ENCODE measurements at regions not wholly inside any gene's neighbourhood (a gene's known extent, or its start where the extent isn't known, plus 50 kb on each side); places are given as distances from the start of the nearest gene placed in this dataset.

DNA sequence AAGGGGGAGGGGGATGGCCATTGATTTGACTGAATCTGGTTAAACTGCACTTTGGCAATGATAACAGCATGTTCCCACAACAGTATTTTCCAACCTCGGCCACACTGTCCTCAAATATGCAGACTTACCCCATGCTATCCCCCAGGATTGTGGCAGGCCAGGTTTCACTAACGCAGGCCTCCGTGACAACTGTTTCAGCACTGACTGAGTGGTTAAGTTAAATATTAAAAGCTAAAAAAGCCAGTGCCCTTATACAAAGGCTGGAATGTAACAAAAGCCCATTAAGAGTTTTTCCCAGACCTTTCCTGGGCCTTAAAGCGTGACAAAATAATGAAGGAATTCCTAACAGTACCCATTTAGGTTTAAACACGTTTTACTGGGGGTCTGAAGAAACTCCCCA is 202.9 kb downstream of the USP25 start:
- no peak overlapping the region for H3K27ac ChIP-seq
- TF ChIP-seq, protein P1, sequence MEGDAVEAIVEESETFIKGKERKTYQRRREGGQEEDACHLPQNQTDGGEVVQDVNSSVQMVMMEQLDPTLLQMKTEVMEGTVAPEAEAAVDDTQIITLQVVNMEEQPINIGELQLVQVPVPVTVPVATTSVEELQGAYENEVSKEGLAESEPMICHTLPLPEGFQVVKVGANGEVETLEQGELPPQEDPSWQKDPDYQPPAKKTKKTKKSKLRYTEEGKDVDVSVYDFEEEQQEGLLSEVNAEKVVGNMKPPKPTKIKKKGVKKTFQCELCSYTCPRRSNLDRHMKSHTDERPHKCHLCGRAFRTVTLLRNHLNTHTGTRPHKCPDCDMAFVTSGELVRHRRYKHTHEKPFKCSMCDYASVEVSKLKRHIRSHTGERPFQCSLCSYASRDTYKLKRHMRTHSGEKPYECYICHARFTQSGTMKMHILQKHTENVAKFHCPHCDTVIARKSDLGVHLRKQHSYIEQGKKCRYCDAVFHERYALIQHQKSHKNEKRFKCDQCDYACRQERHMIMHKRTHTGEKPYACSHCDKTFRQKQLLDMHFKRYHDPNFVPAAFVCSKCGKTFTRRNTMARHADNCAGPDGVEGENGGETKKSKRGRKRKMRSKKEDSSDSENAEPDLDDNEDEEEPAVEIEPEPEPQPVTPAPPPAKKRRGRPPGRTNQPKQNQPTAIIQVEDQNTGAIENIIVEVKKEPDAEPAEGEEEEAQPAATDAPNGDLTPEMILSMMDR (conservative IDR thresholded peaks at IDR 0.05): no peak
- no peak for TF ChIP-seq ZFX (IDR thresholded peaks at IDR 0.05)

DNA sequence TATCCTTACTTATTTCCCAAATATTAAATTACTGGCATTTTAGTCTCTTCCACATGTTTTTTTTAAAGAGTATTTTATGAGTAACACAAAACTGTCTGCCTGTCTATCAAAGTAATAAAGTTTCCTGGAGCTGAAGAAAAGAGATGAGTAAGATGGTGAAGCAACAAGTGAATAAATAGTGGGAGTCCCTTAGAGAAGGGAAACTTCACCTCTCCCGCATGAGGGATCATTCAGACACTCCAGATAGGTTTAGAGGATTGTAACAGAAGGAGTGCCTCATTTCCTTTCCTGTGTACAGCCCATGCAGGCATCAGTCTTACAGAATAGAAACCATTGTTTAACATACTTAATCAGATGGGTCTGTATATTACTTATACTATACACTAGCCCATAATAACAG is 205.7 kb downstream of the USP25 start:
- TF ChIP-seq, protein P1 (conservative IDR thresholded peaks at IDR 0.05): no peak
- TF ChIP-seq ZFX (IDR thresholded peaks at IDR 0.05): no peak
- H3K27ac ChIP-seq: no peak overlapping the region

DNA sequence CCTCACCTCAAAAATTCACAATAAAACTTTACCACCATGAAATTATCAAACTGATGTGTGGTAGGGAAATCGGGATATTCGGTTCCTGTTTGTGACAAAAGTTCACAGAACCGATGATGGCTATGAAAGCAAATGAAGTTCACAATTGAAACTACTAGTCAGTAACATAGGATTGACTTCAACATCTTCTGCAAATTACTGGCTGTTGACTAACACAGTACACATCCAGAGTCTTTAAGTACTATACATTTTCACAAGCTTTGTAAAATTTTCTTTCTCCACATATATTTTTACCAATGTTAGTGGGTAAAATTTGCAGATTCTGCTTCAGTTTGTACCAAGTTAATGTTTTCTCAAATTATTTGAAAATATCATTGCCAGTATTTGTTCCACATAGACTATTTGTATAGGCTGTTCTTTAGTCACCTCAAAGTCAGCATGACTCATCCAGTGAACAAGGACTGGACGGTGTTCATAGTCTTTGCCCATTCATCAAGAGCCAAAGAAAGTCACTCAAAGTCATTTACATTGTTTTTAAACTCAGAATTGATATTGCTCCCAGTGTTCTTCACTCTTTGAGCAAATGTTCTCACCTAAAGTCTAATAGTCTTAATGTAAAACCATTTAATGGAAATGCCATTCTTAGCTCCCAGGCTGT is 213.4 kb downstream of the USP25 start:
- no peak overlapping the region for H3K27ac ChIP-seq
- TF ChIP-seq, protein P1 (conservative IDR thresholded peaks at IDR 0.05): no peak
- TF ChIP-seq ZFX (IDR thresholded peaks at IDR 0.05): no peak

DNA sequence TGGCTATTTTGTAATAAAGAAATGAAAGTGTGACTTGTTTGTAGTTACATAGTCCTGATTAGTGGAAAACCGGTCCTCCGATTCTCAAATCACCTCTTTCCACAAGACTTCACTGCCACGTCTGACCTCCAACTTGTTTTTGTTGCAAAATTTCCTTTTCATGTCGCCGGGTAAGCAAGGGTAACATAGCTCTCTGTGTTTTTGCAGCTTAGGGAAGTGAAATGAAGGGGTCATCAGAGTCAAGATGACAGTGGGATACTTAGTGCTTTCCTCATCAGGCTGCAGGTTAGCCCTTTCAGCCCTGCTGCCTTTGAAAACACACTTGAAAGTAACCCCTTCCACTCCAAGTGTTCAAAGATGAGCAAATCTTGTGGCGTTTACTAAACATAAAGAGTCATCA is 217.9 kb downstream of the USP25 start:
- H3K27ac ChIP-seq: no peak overlapping the region
- TF ChIP-seq ZFX (IDR thresholded peaks at IDR 0.05): no peak
- TF ChIP-seq, protein P1 (conservative IDR thresholded peaks at IDR 0.05): no peak

DNA sequence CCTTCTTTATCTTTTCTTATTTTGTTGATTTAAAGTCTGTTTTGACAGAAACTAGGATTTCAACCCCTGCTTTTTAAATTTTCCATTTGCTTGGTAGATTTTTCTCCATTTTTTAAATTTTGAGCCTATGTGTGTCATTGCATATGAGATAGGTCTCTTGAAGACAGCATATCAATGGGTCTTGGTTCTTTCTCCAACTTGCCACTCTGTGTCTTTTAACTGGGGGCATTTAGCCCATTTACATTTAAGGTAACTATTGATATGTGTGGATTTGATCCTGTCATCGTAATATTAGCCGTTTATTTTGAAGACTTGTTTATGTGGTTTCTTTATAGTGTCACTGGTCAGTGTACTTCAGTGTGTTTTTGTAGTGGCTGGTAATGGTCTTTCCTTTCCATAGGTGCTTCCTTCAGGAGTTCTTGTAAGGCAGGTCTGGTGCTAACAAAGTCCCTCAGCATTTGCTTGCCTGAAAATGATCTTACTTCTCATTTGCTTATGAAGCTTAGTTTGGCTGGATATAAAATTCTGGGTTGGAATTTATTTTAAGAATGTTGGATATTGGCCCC is 223.9 kb downstream of the USP25 start:
- TF ChIP-seq, protein P1 (conservative IDR thresholded peaks at IDR 0.05): no peak
- no peak for TF ChIP-seq ZFX (IDR thresholded peaks at IDR 0.05)
- H3K27ac ChIP-seq: no peak overlapping the region

DNA sequence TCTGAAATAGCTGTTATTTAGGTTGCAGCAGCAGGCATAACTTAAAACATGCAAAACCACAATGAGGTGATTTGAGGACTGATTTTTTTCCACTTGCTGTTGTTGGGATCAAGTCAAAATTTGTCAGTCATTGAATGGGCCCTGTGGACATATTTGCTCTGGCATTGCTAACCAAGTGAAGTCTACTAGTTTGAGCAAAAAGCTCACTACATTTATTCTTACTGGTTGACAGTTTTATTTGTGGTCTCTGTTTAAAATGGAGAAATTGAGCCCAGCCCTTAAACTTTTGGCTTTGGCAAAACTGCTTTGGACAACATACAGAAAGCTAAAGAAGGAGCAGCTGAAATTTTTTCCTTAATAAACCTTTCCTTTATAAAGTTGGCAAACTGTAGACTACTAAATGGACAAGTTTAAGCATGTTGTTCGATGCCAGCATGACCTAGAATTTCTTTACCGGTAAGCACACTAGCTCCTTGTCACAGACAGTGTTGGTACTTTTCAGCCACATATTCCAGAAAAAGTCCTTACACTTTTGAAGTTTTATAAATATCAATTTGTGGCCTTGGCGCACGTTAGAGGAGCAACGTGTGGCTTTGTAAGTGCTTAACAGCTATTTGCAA is 234.6 kb downstream of the USP25 start:
- TF ChIP-seq, protein P1 (conservative IDR thresholded peaks at IDR 0.05): no peak
- TF ChIP-seq ZFX (IDR thresholded peaks at IDR 0.05): no peak
- H3K27ac ChIP-seq: no peak overlapping the region

DNA sequence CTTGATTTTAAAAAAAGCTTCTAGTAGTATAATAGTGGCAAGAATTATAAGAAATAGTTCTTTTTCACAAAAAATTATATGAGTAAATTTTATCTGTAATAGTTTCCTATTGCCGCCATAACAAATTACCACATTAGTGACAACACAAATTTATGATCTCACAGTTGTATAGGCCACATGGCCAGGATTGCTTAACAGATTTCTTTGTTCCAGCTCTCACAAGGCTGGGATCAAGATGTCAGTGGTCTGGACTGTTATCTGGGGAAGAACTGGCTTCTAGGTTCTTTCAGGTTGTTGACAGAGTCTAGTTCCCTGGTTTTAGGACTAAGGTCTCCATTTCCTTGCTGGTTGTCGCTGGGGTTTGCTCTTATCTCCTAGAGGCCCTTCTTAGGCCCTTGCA is 236.4 kb downstream of the USP25 start:
- TF ChIP-seq ZFX (IDR thresholded peaks at IDR 0.05): no peak
- TF ChIP-seq, protein P1 (conservative IDR thresholded peaks at IDR 0.05): no peak
- H3K27ac ChIP-seq: no peak overlapping the region

Data from C4-2B (cell line).